DND-41 (cell line): ENCODE measurements at regions not wholly inside any gene's neighbourhood (a gene's known extent, or its start where the extent isn't known, plus 50 kb on each side); places are given as distances from the start of the nearest gene placed in this dataset.

Experiments used
- ATAC-seq: fragments of 200-7000 bp; cut with Tn5 transposase; 3 replicates; pipeline ENCODE4 v1.9.1; 2021; ENCODE audit warnings: low read depth; ENCODE audit not compliant: insufficient read depth
- DNase-seq: peaks from one replicate; pipeline ENCODE4 v3.0.0-alpha.2; 2020
- H2AFZ ChIP-seq: 2 replicates; pipeline ENCODE4 v1.6.0; 2012; ENCODE audit warnings: low read depth, low read length
- H3K27ac ChIP-seq: 2 replicates; pipeline ENCODE4 v1.5.1; 2012; ENCODE audit warnings: low read length, inconsistent platforms
- H3K27me3 ChIP-seq: fragments of 200-600 bp; sonication (generic); 2 replicates; pipeline ENCODE4 v1.6.0; 2012; ENCODE audit warnings: low read length, mild to moderate bottlenecking, inconsistent platforms; ENCODE audit not compliant: insufficient read depth, poor library complexity
- H3K36me3 ChIP-seq: 2 replicates; pipeline ENCODE4 v1.5.1; 2012; ENCODE audit warnings: low read length, inconsistent platforms; ENCODE audit not compliant: insufficient read depth
- H3K4me1 ChIP-seq: 2 replicates; pipeline ENCODE4 v1.5.1; 2012; ENCODE audit warnings: mild to moderate bottlenecking, low read length; ENCODE audit not compliant: insufficient read depth
- H3K4me2 ChIP-seq: 2 replicates; pipeline ENCODE4 v1.6.0; 2012; ENCODE audit warnings: mild to moderate bottlenecking, moderate library complexity, low read length, inconsistent platforms; ENCODE audit not compliant: insufficient read depth
- H3K4me3 ChIP-seq, 2 experiments: fragments of 200-600 bp in 1 of 2; shearing (Covaris generic) in 1 of 2; 2 replicates each; pipeline ENCODE4 v1.5.1; 2012 to 2016; ENCODE audit warnings: inconsistent platforms in 2 of 2, low read length in 2 of 2, mild to moderate bottlenecking in 2 of 2, low read depth in 1 of 2, moderate library complexity in 1 of 2
- H3K79me2 ChIP-seq: 2 replicates; pipeline ENCODE4 v1.6.0; 2012; ENCODE audit warnings: low read length, inconsistent platforms; ENCODE audit not compliant: insufficient read depth
- H3K9ac ChIP-seq: 2 replicates; pipeline ENCODE4 v1.6.0; 2012; ENCODE audit warnings: low read depth, mild to moderate bottlenecking, inconsistent platforms, low read length, moderate library complexity
- H3K9me3 ChIP-seq: 2 replicates; pipeline ENCODE4 v1.5.1; 2012; ENCODE audit warnings: low read length, moderate library complexity, mild to moderate bottlenecking, inconsistent platforms; ENCODE audit not compliant: insufficient read depth, severe bottlenecking
- H4K20me1 ChIP-seq: 2 replicates; pipeline ENCODE4 v1.6.0; 2012; ENCODE audit warnings: low read length; ENCODE audit not compliant: insufficient read depth
- CTCF ChIP-seq: IDR thresholded peaks from 2 replicates; pipeline ENCODE4 v1.5.1; 2012; ENCODE audit warnings: borderline replicate concordance, low read length, moderate library complexity, mild to moderate bottlenecking; ENCODE audit not compliant: poor library complexity, severe bottlenecking; ENCODE audit errors: extremely low read depth
- EZH2 ChIP-seq: IDR thresholded peaks from 3 replicates; pipeline ENCODE4 v1.6.1; 2012; ENCODE audit warnings: borderline replicate concordance, low read depth, mild to moderate bottlenecking, moderate library complexity, low read length, inconsistent platforms; ENCODE audit not compliant: severe bottlenecking

- no peak overlapping the region for H3K4me3 ChIP-seq
- TF ChIP-seq EZH2 (no peak), CTCF (no peak)
- H3K4me1 ChIP-seq: no peaks in the 10 kb centered on the region
- H2AFZ ChIP-seq: no peak overlapping the region
- no peaks in the 10 kb centered on the region for H4K20me1 ChIP-seq
- H3K4me2 ChIP-seq: no peak overlapping the region
- H3K36me3 ChIP-seq: no peaks in the 10 kb centered on the region
- H3K9me3 ChIP-seq: no peaks in the 10 kb centered on the region
- H3K9ac ChIP-seq: no peak overlapping the region
- H3K79me2 ChIP-seq: no peaks in the 10 kb centered on the region
- H3K27ac ChIP-seq: no peak overlapping the region
- ATAC-seq (no peak), DNase-seq (no peak)
- H3K27me3 ChIP-seq: peaks cover 4% of the 10 kb centered on the region
Observed at GRCh38 chr7:156069891-156070290, 257.6 kb upstream of the SHH start.

GRCh38 chr7:156067156-156067555 lies 254.9 kb upstream of the SHH start:
- H3K4me3 ChIP-seq: no peak overlapping the region
- H3K79me2 ChIP-seq: no peaks in the 10 kb centered on the region
- peaks cover 10% of the 10 kb centered on the region for H3K27me3 ChIP-seq
- no peak overlapping the region for H3K9ac ChIP-seq
- no peaks in the 10 kb centered on the region for H4K20me1 ChIP-seq
- no peaks in the 10 kb centered on the region for H3K9me3 ChIP-seq
- no peak overlapping the region for H2AFZ ChIP-seq
- no peaks in the 10 kb centered on the region for H3K4me1 ChIP-seq
- ATAC-seq (no peak), DNase-seq (no peak)
- TF ChIP-seq EZH2 (no peak), CTCF (no peak)
- H3K4me2 ChIP-seq: no peak overlapping the region
- H3K36me3 ChIP-seq: no peaks in the 10 kb centered on the region
- no peak overlapping the region for H3K27ac ChIP-seq

- Histone ChIP-seq H3K4me1 (no peaks in the 10 kb centered on the region), H3K27ac (no peak overlapping the region), H4K20me1 (no peaks in the 10 kb centered on the region), H3K9me3 (peaks cover 10% of the 10 kb centered on the region), H2AFZ (no peak overlapping the region), H3K4me2 (no peak overlapping the region), H3K27me3 (peaks cover 10% of the 10 kb centered on the region), H3K4me3 (no peak overlapping the region), H3K79me2 (no peaks in the 10 kb centered on the region), H3K9ac (no peak overlapping the region), H3K36me3 (no peaks in the 10 kb centered on the region)
- ATAC-seq (no peak), DNase-seq (no peak)
- TF ChIP-seq EZH2: no peak
- no peak for TF ChIP-seq CTCF
Observed at GRCh38 chr7:156065400-156065799, 253.1 kb upstream of the SHH start.

GRCh38 chr7:156064971-156065386 lies 252.7 kb upstream of the SHH start:
- ATAC-seq: no peak
- Histone ChIP-seq H3K27me3 (peaks cover 10% of the 10 kb centered on the region), H3K36me3 (no peaks in the 10 kb centered on the region), H3K9ac (no peak overlapping the region), H3K9me3 (peaks cover 10% of the 10 kb centered on the region), H3K79me2 (no peaks in the 10 kb centered on the region), H3K4me1 (no peaks in the 10 kb centered on the region), H3K4me2 (no peak overlapping the region), H4K20me1 (no peaks in the 10 kb centered on the region), H2AFZ (no peak overlapping the region), H3K4me3 (no peak overlapping the region), H3K27ac (no peak overlapping the region)
- TF ChIP-seq EZH2 (no peak), CTCF (no peak)
- no peak for DNase-seq
